Spleen (tissue), 11 donors: ENCODE measurements at regions not wholly inside any gene's neighbourhood (a gene's known extent, or its start where the extent isn't known, plus 50 kb on each side); places are given as distances from the start of the nearest gene placed in this dataset.

Source experiments
- DNase-seq: peaks from one replicate; pipeline ENCODE4 v3.0.0-alpha.2; 2020
- H3K27ac ChIP-seq, 8 donors: fragments of 200-600 bp; sonication (generic) in 7 of 8; 1 replicate in 4 of 8; 2 replicates in 4 of 8; pipeline versions ENCODE4 v1.5.0 to v1.8.0; 2016 to 2021; ENCODE audit warnings: inconsistent platforms in 4 of 8, mild to moderate bottlenecking in 4 of 8, moderate library complexity in 1 of 8
- H3K27me3 ChIP-seq, 7 donors: fragments of 200-600 bp; sonication (generic) in 6 of 7; replicated peaks in 1 of 7; 1 replicate in 4 of 7; 2 replicates in 3 of 7; pipeline versions ENCODE4 v1.5.0 to v1.8.0; 2016 to 2021; ENCODE audit warnings: inconsistent platforms in 3 of 7, mild to moderate bottlenecking in 1 of 7
- H3K36me3 ChIP-seq, 6 donors: fragments of 200-600 bp; sonication (generic) in 5 of 6; 1 replicate in 4 of 6; 2 replicates in 2 of 6; pipeline versions ENCODE4 v1.5.0 to v1.8.0; 2016 to 2021; ENCODE audit warnings: inconsistent platforms in 2 of 6
- H3K4me1 ChIP-seq, 6 donors: fragments of 200-600 bp; sonication (generic) in 5 of 6; 1 replicate in 3 of 6; 2 replicates in 3 of 6; pipeline versions ENCODE4 v1.5.0 to v1.8.0; 2016 to 2021; ENCODE audit warnings: inconsistent platforms in 3 of 6
- H3K4me3 ChIP-seq, 8 donors: fragments of 200-600 bp; sonication (generic) in 7 of 8; 1 replicate in 4 of 8; 2 replicates in 4 of 8; pipeline versions ENCODE4 v1.5.0 to v1.8.0; 2016 to 2021; ENCODE audit warnings: inconsistent platforms in 4 of 8, mild to moderate bottlenecking in 4 of 8, moderate library complexity in 2 of 8
- H3K9me3 ChIP-seq, 8 donors: fragments of 200-600 bp; sonication (generic) in 7 of 8; 1 replicate in 4 of 8; 2 replicates in 4 of 8; pipeline versions ENCODE4 v1.5.0 to v1.8.0; 2016 to 2021; ENCODE audit warnings: inconsistent platforms in 4 of 8
- POLR2A ChIP-seq, 3 donors: fragments of 450-650 bp; IDR thresholded peaks; one replicate each; pipeline ENCODE4 v1.5.1; 2017; ENCODE audit warnings: antibody characterized with exemption in 3 of 3, mild to moderate bottlenecking in 1 of 3
- POLR2AphosphoS5 ChIP-seq, 3 donors: sonication (generic); formaldehyde crosslinking; IDR thresholded peaks; one replicate each; pipeline ENCODE4 v1.5.1; 2017; ENCODE audit warnings: antibody characterized with exemption in 3 of 3
- WGBS, 5 donors: extraction: QIAGEN DNeasy Blood & Tissue Kit in 3 of 5; methylation state at CpG; one replicate each; pipeline versions ENCODE4 v1.1.5 to v1.1.7; 2013 to 2018; 5-methylcytosine and 5-hydroxymethylcytosine counted together
- intact Hi-C: fragments of 100-400 bp; cut with DNase I; formaldehyde crosslinking; loops from one replicate; pipeline ENCODE4 v1.15.0; 2023; ENCODE audit warnings: low total_unique reads
- TF ChIP-seq, protein P1 (sequence below), 11 experiments: fragments of 200-600 bp in 7 of 11; fragments of 450-650 bp in 4 of 11; sonication (generic) in 4 of 11; IDR thresholded peaks in 8 of 11; conservative IDR thresholded peaks in 3 of 11; 1 replicate in 7 of 11; 2 replicates in 4 of 11; pipeline versions ENCODE4 v1.4.0 to v1.8.0; 2016 to 2021; ENCODE audit warnings: antibody characterized with exemption in 11 of 11, inconsistent platforms in 4 of 11, mild to moderate bottlenecking in 1 of 11
- donor health status: healthy with polysubstance abuse.
- donor health status: DM: no; HTN: no; CAD: no; lungs with moderate emphysema.
- donor health status: DM: no; HTN: no; CAD: no.
- donor health status: Bipolar disorder and iron deficiency.
- donor health status: healthy.
- donor health status: DM: no; HTN: no; CAD: no.
- donor health status: DM: yes; HTN: yes; CAD: no.

DNA sequence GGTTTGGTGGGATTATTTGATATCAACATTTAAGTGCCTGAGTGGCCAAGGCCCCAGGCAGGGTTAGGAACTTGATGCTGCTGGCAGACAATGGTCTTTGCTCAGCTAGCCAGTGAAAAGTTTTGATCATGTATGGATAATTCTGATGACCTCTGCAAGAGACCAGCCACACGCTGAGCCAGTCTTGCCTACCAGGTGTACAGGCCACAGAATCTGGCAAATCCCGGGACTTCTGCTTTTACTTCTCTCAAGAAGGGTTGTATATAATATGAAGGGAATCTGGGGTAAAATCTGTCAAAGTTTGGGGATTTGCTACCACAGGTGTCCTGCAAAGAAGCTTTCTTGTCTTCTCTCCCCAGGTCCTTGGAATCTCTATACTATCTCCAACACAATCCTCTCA lies 331.4 kb upstream of the GOLIM4 start:
- H3K27me3 ChIP-seq, result no peaks in the 10 kb centered on the region
- H3K4me1 ChIP-seq, result no peaks in the 10 kb centered on the region
- H3K9me3 ChIP-seq, result no peaks in the 10 kb centered on the region
- no peak overlapping the region for H3K27ac ChIP-seq
- no peaks in the 10 kb centered on the region for H3K36me3 ChIP-seq
- no peak for TF ChIP-seq POLR2AphosphoS5 (IDR thresholded peaks at IDR 0.05)
- TF ChIP-seq, protein P1, sequence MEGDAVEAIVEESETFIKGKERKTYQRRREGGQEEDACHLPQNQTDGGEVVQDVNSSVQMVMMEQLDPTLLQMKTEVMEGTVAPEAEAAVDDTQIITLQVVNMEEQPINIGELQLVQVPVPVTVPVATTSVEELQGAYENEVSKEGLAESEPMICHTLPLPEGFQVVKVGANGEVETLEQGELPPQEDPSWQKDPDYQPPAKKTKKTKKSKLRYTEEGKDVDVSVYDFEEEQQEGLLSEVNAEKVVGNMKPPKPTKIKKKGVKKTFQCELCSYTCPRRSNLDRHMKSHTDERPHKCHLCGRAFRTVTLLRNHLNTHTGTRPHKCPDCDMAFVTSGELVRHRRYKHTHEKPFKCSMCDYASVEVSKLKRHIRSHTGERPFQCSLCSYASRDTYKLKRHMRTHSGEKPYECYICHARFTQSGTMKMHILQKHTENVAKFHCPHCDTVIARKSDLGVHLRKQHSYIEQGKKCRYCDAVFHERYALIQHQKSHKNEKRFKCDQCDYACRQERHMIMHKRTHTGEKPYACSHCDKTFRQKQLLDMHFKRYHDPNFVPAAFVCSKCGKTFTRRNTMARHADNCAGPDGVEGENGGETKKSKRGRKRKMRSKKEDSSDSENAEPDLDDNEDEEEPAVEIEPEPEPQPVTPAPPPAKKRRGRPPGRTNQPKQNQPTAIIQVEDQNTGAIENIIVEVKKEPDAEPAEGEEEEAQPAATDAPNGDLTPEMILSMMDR (IDR thresholded peaks at IDR 0.05 in 8 of 11, conservative IDR thresholded peaks at IDR 0.05 in 3 of 11), result no peak
- TF ChIP-seq POLR2A (IDR thresholded peaks at IDR 0.05), result no peak
- intact Hi-C loops, result no loop called here
- DNase-seq, result no peak
- H3K4me3 ChIP-seq, result no peak overlapping the region
- WGBS, 5 donors, result 54 to 75% (median 67%) methylated on average over 2 of the region's 2 CpGs

DNA sequence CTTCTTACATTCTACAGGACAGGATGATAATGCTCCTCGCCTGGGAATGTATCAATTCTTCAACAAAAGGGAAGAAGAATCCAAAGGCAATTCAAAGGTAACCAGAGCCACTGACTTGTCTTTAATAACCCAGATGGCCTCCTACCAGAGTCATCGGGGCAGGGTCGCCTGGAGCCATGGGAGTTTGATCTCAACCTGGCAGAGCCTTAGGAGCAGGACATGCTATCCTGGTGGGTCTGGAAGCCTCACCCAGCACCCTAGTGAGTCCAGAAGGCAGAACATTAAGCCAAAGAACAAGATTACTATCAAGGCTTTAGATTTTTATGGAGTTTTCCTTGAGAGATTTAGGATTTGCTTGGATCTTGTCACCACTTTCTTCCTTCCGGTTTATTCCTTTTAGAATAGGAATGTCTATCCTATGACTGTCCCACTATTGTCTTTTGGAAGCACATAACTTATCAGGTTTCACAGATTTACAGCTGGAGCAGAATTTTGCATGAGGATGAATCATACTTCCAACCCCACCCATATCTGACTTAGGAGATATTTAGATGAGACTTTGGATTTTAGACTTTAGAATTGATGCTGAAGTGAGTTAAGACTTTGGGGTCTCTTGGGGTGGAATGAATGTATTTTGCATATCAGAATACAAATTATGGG lies 330.3 kb upstream of the GOLIM4 start:
- Histone ChIP-seq H3K36me3 (no peaks in the 10 kb centered on the region), H3K27ac (no peak overlapping the region), H3K9me3 (no peaks in the 10 kb centered on the region), H3K4me1 (no peaks in the 10 kb centered on the region), H3K4me3 (no peak overlapping the region), H3K27me3 (no peaks in the 10 kb centered on the region)
- intact Hi-C loops, result no loop called here
- 87 to 94% (median 89%) methylated on average over 4 of the region's 4 CpGs for WGBS, 5 donors
- TF ChIP-seq POLR2A (IDR thresholded peaks at IDR 0.05) (no peak), POLR2AphosphoS5 (IDR thresholded peaks at IDR 0.05) (no peak)
- TF ChIP-seq, protein P1 (IDR thresholded peaks at IDR 0.05 in 8 of 11, conservative IDR thresholded peaks at IDR 0.05 in 3 of 11), result no peak
- no peak for DNase-seq

DNA sequence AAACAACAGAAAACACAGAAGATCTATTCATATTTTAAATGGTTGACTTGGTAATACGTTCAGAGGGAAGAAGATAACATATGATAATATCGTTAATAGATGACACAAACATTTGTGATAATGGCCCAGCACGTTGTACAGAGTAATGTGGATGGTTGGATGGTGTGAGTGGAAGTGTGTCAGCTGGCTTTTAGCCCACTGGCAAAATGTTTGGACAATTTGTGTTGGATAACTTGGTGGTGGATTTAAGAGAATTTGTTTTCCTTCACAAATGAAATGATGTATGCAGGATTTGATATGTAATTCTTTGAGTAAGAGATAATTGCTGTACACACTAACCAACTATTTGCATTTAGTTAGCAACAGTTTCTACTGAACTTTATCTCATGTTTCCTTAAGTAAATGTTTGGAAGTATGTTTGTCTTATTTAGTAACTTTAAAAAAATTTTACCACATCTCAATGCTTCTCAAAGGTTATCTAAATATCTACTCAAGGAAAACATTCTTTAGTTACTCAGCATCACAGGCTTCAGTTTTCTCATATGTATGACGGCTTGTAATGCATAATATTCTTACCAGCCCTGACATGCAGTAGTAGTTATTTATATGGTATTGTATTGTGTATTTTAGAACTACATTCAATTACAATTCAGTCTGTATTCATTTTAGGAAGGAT lies 328.5 kb upstream of the GOLIM4 start:
- TF ChIP-seq, protein P1 (IDR thresholded peaks at IDR 0.05 in 8 of 11, conservative IDR thresholded peaks at IDR 0.05 in 3 of 11), result no peak
- TF ChIP-seq POLR2A (IDR thresholded peaks at IDR 0.05) (no peak), POLR2AphosphoS5 (IDR thresholded peaks at IDR 0.05) (no peak)
- H3K9me3 ChIP-seq, result no peaks in the 10 kb centered on the region
- 77 to 84% (median 80%) methylated on average over 4 of the region's 4 CpGs for WGBS, 5 donors

DNA sequence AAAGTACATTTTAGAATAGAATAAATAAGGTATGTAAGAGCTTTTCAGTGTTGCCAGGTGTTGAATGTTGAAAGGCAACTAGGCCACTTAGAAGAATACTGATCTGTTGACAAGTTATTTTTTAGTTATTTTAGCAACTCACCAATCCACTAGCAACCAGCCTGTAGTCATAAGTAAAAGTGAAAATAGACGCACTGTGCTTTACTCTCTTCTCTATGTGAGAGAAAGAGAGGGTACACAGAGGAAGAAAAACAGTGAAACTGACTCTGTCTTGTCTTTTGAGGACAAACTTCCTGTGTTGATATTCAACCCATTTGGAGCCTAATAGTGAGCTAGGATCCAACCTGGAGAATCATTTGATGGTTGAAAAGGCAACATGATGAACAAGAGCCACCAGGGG lies 327.1 kb upstream of the GOLIM4 start:
- Histone ChIP-seq H3K9me3 (no peaks in the 10 kb centered on the region), H3K27ac (no peak overlapping the region), H3K4me3 (no peak overlapping the region), H3K36me3 (no peaks in the 10 kb centered on the region), H3K27me3 (no peaks in the 10 kb centered on the region), H3K4me1 (no peaks in the 10 kb centered on the region)
- no peak for TF ChIP-seq POLR2AphosphoS5 (IDR thresholded peaks at IDR 0.05)
- TF ChIP-seq, protein P1 (IDR thresholded peaks at IDR 0.05 in 8 of 11, conservative IDR thresholded peaks at IDR 0.05 in 3 of 11), result no peak
- TF ChIP-seq POLR2A (IDR thresholded peaks at IDR 0.05), result no peak
- intact Hi-C loops, result no loop called here
- no peak for DNase-seq
- WGBS, 5 donors, result 73 to 93% (median 86%) methylated on average over 1 of the region's 1 CpG

More for the DNA sequence above, 328.5 kb upstream of the GOLIM4 start:
- Histone ChIP-seq H3K4me1 (no peaks in the 10 kb centered on the region), H3K36me3 (no peaks in the 10 kb centered on the region), H3K4me3 (no peak overlapping the region), H3K27ac (no peak overlapping the region), H3K27me3 (no peaks in the 10 kb centered on the region)
- intact Hi-C loops, result no loop called here
- no peak for DNase-seq
